BJ (cell line): ENCODE measurements at regions not wholly inside any gene's neighbourhood (a gene's known extent, or its start where the extent isn't known, plus 50 kb on each side); places are given as distances from the start of the nearest gene placed in this dataset.

Experiments
- CTCF ChIA-PET: fragments of 350-600 bp; formaldehyde crosslinking; extraction: SDS; loops from one replicate; lab custom pipeline; 2021; ENCODE audit warnings: antibody characterized with exemption, inconsistent platforms; lab: Yijun Ruan, JAX
- POLR2A ChIA-PET: fragments of 300-600 bp; sonication (Branson Sonifier 250); formaldehyde crosslinking; extraction: SDS; loops from one replicate; lab custom pipeline; 2021; ENCODE audit warnings: antibody characterized with exemption; lab: Charles Lee
- DNase-seq: peaks from one replicate; pipeline ENCODE4 v3.0.0-alpha.2; 2011; ENCODE audit warnings: low read depth
- H3K27me3 ChIP-seq: 2 replicates; pipeline ENCODE4 v1.6.0; 2011; ENCODE audit warnings: low read length; ENCODE audit not compliant: control insufficient read depth, insufficient read depth
- H3K36me3 ChIP-seq: 2 replicates; pipeline ENCODE4 v1.5.1; 2011; ENCODE audit warnings: low read length; ENCODE audit not compliant: control insufficient read depth, insufficient read depth
- H3K4me3 ChIP-seq: 2 replicates; pipeline ENCODE4 v1.5.1; 2011; ENCODE audit warnings: low read depth, mild to moderate bottlenecking, control low read depth, low read length
- TF ChIP-seq, protein P1 (sequence below): IDR thresholded peaks from 2 replicates; pipeline ENCODE4 v1.5.1; 2011; ENCODE audit warnings: low read depth, mild to moderate bottlenecking, control low read depth, inconsistent platforms, low read length, moderate library complexity; ENCODE audit not compliant: insufficient read depth

DNA sequence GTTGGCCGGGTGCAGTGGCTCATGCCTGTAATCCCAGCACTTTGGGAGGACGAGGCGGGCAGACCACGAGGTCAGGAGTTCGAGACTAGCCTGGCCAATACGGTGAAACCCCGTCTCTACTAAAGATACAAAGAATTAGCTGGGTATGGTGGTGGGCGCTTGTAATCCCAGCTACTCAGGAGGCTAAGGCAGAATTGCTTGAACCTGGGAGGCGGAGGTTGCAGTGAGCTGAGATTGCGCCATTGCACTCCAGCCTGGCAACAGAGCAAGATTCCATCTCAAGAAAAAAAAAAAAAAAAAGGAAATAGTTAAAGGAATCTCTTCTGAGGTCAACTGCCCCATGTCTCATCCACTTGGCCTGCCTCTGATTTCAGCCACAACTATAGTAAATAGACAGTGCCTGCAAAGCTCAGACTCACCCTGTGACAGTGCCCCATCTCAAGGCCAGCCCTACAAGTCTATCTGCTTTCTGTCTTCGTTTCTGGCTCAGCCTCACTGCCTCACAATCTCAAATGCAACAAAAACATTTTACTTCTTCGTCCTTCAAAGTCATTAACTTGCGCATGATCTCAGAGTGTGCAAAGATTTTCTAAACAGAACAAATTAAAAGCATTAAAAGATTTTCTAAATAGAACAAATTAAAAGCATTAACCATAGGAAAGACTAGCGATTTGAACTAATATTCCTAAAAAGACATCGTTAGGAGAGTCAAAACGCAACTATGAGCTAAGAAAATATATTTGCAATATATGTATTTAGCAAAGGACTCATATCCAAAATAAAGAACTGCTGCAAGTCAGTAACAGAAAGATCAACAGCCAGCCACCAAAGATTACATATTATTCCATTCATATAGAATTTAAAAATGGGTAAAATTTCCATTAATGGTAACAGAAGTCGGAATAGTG lies 65.0 kb upstream of the PRDX6 start:
- CTCF ChIA-PET, result interaction anchor here (0.6 to 2.5 kb wide), 5 partner anchors 18 to 591 kb away, joined by 3 to 6 read pairs (median 3); no protein-coding TSS in a partner anchor
- Histone ChIP-seq H3K4me3 (no peak overlapping the region), H3K27me3 (no peaks in the 10 kb centered on the region), H3K36me3 (peaks cover 2% of the 10 kb centered on the region)
- peak; percentile 67 for DNase-seq
- POLR2A ChIA-PET, result interaction anchor here (0.5 to 0.7 kb wide), 3 partner anchors 211 to 880 kb away, joined by 3 to 8 read pairs (median 3); no protein-coding TSS in a partner anchor
- TF ChIP-seq, protein P1, sequence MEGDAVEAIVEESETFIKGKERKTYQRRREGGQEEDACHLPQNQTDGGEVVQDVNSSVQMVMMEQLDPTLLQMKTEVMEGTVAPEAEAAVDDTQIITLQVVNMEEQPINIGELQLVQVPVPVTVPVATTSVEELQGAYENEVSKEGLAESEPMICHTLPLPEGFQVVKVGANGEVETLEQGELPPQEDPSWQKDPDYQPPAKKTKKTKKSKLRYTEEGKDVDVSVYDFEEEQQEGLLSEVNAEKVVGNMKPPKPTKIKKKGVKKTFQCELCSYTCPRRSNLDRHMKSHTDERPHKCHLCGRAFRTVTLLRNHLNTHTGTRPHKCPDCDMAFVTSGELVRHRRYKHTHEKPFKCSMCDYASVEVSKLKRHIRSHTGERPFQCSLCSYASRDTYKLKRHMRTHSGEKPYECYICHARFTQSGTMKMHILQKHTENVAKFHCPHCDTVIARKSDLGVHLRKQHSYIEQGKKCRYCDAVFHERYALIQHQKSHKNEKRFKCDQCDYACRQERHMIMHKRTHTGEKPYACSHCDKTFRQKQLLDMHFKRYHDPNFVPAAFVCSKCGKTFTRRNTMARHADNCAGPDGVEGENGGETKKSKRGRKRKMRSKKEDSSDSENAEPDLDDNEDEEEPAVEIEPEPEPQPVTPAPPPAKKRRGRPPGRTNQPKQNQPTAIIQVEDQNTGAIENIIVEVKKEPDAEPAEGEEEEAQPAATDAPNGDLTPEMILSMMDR, result no peak

DNA sequence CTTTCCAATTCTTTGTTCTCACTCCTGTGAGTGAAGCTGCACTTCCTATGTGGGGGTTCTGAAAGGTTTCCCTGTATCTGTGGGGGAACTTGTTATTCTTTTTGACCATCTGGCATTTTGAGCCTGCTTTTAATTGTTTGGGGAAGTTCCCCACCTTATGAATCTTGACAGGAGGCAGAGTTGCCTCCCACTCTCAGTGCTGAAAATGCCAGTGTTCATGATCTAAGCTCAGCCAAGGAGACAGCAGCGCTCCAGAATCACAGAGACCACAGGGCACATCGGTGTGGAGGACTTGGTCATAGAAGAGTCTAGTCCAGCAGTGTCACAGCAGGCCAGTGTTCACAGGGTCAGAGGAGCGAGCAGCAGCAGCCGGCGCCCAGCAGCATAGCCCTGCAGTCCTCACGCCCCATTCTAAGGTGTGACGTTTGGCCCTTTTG lies 63.8 kb upstream of the PRDX6 start:
- TF ChIP-seq, protein P1, result no peak
- peaks cover 2% of the 10 kb centered on the region for H3K36me3 ChIP-seq
- no peak for DNase-seq
- H3K4me3 ChIP-seq, result no peak overlapping the region
- ChIA-PET POLR2A (no interaction called here), CTCF (interaction anchor here (2.5 kb wide), 1 partner anchor 16 kb away, joined by 6 read pairs; no protein-coding TSS in a partner anchor)
- no peaks in the 10 kb centered on the region for H3K27me3 ChIP-seq

DNA sequence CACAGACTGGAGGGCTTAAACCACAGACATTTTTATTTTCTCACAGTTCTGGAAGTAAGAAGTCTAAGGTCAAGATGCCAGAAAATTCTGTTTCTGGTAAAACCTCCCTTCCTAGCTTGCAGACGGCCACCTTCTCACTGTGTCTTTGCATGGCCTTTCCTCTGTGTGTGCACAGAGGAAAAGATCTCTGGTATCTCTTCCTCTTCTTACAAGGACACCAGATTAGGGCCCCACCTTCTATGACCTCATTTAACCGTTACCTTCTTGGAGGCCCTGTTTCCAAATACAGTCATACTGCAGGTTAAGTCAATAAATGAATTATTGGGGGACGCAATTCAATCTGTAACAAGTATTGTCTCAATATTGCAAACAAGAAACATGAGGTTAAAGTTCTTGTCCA lies 63.0 kb upstream of the PRDX6 start:
- ChIA-PET POLR2A (no interaction called here), CTCF (no interaction called here)
- no peaks in the 10 kb centered on the region for H3K27me3 ChIP-seq
- H3K36me3 ChIP-seq, result peaks cover 2% of the 10 kb centered on the region
- TF ChIP-seq, protein P1, result no peak
- DNase-seq, result no peak
- no peak overlapping the region for H3K4me3 ChIP-seq

DNA sequence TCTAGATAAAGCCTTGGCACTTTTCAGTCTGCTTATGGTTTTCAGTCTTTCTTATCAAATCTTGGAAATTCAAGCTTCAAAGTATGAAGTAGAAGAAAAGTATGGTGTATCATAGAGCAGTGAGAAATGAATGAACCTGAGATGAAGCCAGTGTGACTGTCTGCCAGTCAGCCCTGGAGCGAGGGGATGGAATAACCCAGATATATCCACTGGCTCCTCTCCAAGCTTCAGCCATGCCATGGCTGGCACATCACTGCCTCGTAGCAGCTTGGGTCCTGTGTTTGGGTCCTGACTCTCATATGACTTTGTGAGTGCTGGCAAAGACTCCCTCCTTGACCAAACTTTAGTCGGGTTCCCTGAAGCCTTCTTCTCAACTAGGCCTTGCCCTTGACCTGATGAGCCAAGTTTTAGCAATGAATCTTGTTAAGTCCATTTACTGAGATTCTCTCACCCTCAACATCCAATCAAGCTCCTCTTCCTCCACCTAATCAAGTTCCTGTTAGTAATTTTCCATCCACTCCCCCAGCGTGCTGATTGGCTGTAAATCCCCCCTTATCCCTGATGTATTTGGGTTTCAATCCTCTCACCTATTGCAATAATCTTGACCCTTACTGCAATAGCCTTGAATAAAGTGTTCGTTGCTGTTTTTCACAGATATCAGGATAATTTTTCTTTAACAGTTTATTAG lies 62.5 kb upstream of the PRDX6 start:
- TF ChIP-seq, protein P1, result no peak
- POLR2A ChIA-PET, result no interaction called here
- no peak for DNase-seq
- Histone ChIP-seq H3K36me3 (peaks cover 2% of the 10 kb centered on the region), H3K27me3 (no peaks in the 10 kb centered on the region), H3K4me3 (no peak overlapping the region)
- CTCF ChIA-PET, result no interaction called here

DNA sequence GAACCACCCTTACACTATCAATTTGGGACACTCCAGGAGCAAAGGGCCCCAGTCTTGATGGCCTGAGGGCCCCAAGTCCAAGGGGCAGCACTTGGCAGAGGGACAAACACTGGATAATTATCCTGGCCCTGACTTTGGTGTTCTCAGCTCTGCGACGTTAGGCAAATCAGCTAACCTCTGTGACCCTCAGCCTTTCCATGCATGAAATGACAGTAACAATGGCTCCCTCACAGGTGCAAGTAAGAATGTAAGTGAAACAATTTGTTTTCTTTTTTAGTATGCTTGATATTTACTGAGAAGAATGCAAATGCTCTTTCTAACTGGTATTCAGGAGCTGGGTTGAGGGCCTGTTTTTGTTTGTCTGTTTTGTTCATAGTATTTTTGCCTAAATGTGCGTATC lies 61.6 kb upstream of the PRDX6 start:
- POLR2A ChIA-PET, result no interaction called here

More for the DNA sequence above, 61.6 kb upstream of the PRDX6 start:
- TF ChIP-seq, protein P1, result no peak
- CTCF ChIA-PET, result no interaction called here
- no peak for DNase-seq
- Histone ChIP-seq H3K27me3 (no peaks in the 10 kb centered on the region), H3K36me3 (peaks cover 2% of the 10 kb centered on the region), H3K4me3 (no peak overlapping the region)
